WERI-Rb-1 (cell line): ENCODE measurements at regions not wholly inside any gene's neighbourhood (a gene's known extent, or its start where the extent isn't known, plus 50 kb on each side); places are given as distances from the start of the nearest gene placed in this dataset.

Experiments used
- DNase-seq: peaks from one replicate; pipeline ENCODE4 v3.0.0-alpha.2; 2020
- H3K27ac ChIP-seq: fragments of 250-450 bp; sonication (Bioruptor Pico); 2 replicates; pipeline ENCODE4 v1.5.1; 2020; ENCODE audit warnings: mild to moderate bottlenecking, moderate library complexity
- H3K27me3 ChIP-seq: fragments of 250-450 bp; sonication (Bioruptor Pico); 2 replicates; pipeline ENCODE4 v1.5.1; 2021; ENCODE audit warnings: mild to moderate bottlenecking, low read depth, moderate library complexity; ENCODE audit not compliant: insufficient read depth, severe bottlenecking
- H3K36me3 ChIP-seq: fragments of 250-450 bp; sonication (Bioruptor Pico); 2 replicates; pipeline ENCODE4 v1.5.1; 2020; ENCODE audit warnings: mild to moderate bottlenecking, moderate library complexity
- H3K4me3 ChIP-seq: 2 replicates; pipeline ENCODE4 v1.5.1; 2011; ENCODE audit warnings: low read depth, mild to moderate bottlenecking, control low read depth, low read length
- H3K9me3 ChIP-seq: fragments of 250-450 bp; sonication (Bioruptor Pico); 2 replicates; pipeline ENCODE4 v1.5.1; 2021; ENCODE audit warnings: mild to moderate bottlenecking, moderate library complexity; ENCODE audit not compliant: severe bottlenecking
- TF ChIP-seq, protein P1 (sequence below): IDR thresholded peaks from 2 replicates; pipeline ENCODE4 v1.5.1; 2011; ENCODE audit warnings: low read depth, mild to moderate bottlenecking, control low read depth, inconsistent platforms, low read length

- Histone ChIP-seq H3K36me3 (no peaks in the 10 kb centered on the region), H3K4me3 (no peak overlapping the region), H3K9me3 (no peaks in the 10 kb centered on the region), H3K27me3 (no peaks in the 10 kb centered on the region), H3K27ac (no peak overlapping the region)
- no peak for DNase-seq
- TF ChIP-seq, protein P1, sequence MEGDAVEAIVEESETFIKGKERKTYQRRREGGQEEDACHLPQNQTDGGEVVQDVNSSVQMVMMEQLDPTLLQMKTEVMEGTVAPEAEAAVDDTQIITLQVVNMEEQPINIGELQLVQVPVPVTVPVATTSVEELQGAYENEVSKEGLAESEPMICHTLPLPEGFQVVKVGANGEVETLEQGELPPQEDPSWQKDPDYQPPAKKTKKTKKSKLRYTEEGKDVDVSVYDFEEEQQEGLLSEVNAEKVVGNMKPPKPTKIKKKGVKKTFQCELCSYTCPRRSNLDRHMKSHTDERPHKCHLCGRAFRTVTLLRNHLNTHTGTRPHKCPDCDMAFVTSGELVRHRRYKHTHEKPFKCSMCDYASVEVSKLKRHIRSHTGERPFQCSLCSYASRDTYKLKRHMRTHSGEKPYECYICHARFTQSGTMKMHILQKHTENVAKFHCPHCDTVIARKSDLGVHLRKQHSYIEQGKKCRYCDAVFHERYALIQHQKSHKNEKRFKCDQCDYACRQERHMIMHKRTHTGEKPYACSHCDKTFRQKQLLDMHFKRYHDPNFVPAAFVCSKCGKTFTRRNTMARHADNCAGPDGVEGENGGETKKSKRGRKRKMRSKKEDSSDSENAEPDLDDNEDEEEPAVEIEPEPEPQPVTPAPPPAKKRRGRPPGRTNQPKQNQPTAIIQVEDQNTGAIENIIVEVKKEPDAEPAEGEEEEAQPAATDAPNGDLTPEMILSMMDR, result no peak
Measured at GRCh38 chr5:108636135-108636853, 111.4 kb upstream of the FER start.

GRCh38 chr5:108634617-108635288 lies 112.9 kb upstream of the FER start:
- Histone ChIP-seq H3K27ac (no peak overlapping the region), H3K36me3 (no peaks in the 10 kb centered on the region), H3K4me3 (no peak overlapping the region), H3K9me3 (no peaks in the 10 kb centered on the region), H3K27me3 (no peaks in the 10 kb centered on the region)
- no peak for DNase-seq
- TF ChIP-seq, protein P1, result no peak

GRCh38 chr5:108634010-108634616 lies 113.6 kb upstream of the FER start:
- H3K27ac ChIP-seq, result no peak overlapping the region

DNA sequence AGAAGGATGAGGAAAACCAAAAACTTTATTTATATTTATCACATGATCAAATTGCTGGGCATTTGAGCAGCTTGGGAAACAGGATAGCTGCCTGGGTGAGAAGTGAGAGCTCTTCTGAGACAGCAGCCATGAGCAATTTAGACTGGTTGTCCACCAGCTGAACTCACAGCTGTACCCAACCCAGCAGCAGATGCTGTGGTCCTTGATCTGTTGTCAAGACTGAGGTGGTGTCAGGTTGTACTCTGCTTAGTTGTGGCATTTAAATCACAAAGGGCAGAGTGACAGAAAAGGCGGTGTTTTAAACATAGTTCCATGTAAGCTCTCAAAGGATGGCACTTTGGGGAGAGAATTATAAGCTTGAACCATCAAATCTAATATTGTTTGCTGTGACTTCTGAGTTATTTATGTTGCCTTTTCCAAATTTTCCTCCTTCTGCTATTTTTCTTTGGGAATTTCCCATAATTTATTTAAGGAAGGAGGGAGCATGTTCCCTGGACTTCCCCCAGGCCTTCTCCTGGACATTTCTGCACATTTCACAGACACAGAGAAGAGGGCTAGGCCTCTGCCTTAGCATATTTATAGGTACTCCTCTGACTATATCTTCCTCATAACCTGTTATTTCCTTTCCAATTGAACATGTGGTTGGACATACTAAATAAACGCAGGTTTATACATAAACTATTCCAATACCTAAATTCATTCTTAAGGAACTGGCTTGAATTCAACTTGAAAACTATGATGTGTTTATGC lies 117.7 kb upstream of the FER start:
- DNase-seq, result no peak
- TF ChIP-seq, protein P1, result no peak

More at GRCh38 chr5:108634010-108634616, 113.6 kb upstream of the FER start:
- TF ChIP-seq, protein P1, result no peak
- H3K9me3 ChIP-seq, result no peaks in the 10 kb centered on the region
- H3K4me3 ChIP-seq, result no peak overlapping the region
- no peaks in the 10 kb centered on the region for H3K27me3 ChIP-seq
- H3K36me3 ChIP-seq, result no peaks in the 10 kb centered on the region
- no peak for DNase-seq

GRCh38 chr5:108625654-108626053 lies 122.0 kb upstream of the FER start:
- H3K36me3 ChIP-seq, result no peaks in the 10 kb centered on the region
- DNase-seq, result no peak
- H3K27ac ChIP-seq, result no peak overlapping the region
- TF ChIP-seq, protein P1, result no peak
- H3K9me3 ChIP-seq, result no peaks in the 10 kb centered on the region
- H3K4me3 ChIP-seq, result no peak overlapping the region
- H3K27me3 ChIP-seq, result no peaks in the 10 kb centered on the region

More for the DNA sequence above, 117.7 kb upstream of the FER start:
- H3K9me3 ChIP-seq, result no peaks in the 10 kb centered on the region
- H3K27ac ChIP-seq, result no peak overlapping the region
- no peaks in the 10 kb centered on the region for H3K36me3 ChIP-seq
- no peak overlapping the region for H3K4me3 ChIP-seq
- H3K27me3 ChIP-seq, result no peaks in the 10 kb centered on the region
